Activated B cell treated with CpG ODN at 0.5 μM for 24 hours (primary cell): ENCODE measurements at regions not wholly inside any gene's neighbourhood (a gene's known extent, or its start where the extent isn't known, plus 50 kb on each side); places are given as distances from the start of the nearest gene placed in this dataset.
"Not testable (repeated sequence)": the region's sequence is repeated elsewhere in the genome, so short reads cannot be mapped to it uniquely, and the experiment has no call there.

Experiments
- ATAC-seq: fragments of 200-7000 bp; cut with Tn5 transposase; one replicate; pipeline ENCODE4 v1.10.0; 2021; ENCODE audit warnings: low read depth, mild to moderate bottlenecking, moderate library complexity
- CTCF ChIA-PET: fragments of 350-600 bp; sonication (Branson Sonifier 250); formaldehyde crosslinking; loops from one replicate; lab custom pipeline; 2021; ENCODE audit warnings: antibody characterized with exemption; lab: Charles Lee
- POLR2A ChIA-PET: fragments of 350-600 bp; sonication (Branson Sonifier 250); formaldehyde crosslinking; loops from one replicate; lab custom pipeline; 2021; ENCODE audit warnings: antibody characterized with exemption; lab: Charles Lee
- DNase-seq: peaks from one replicate; pipeline ENCODE4 v3.0.0; 2022
- H3K27ac Mint-ChIP-seq: one replicate; pipeline ENCODE4 v1.8.0; 2020; ENCODE audit warnings: mixed read lengths
- H3K27me3 Mint-ChIP-seq: one replicate; pipeline ENCODE4 v1.8.0; 2021; ENCODE audit warnings: mixed read lengths
- H3K36me3 Mint-ChIP-seq: one replicate; pipeline ENCODE4 v1.8.0; 2021; ENCODE audit warnings: low read depth, mixed read lengths
- H3K4me1 Mint-ChIP-seq: one replicate; pipeline ENCODE4 v1.8.0; 2021; ENCODE audit warnings: mixed read lengths
- H3K4me3 Mint-ChIP-seq: one replicate; pipeline ENCODE4 v1.8.0; 2020; ENCODE audit warnings: mild to moderate bottlenecking, mixed read lengths
- H3K9me3 Mint-ChIP-seq: one replicate; pipeline ENCODE4 v1.8.0; 2020; ENCODE audit warnings: mixed read lengths
- intact Hi-C: fragments of 100-400 bp; cut with micrococcal nuclease; formaldehyde crosslinking; loops from one replicate; pipeline ENCODE4 v1.15.1; 2024
- TF ChIP-seq, protein P1 (sequence below): fragments of 200-600 bp; IDR thresholded peaks from one replicate; pipeline ENCODE4 v1.8.0; 2022; ENCODE audit warnings: antibody characterized with exemption, mild to moderate bottlenecking

GRCh38 chr10:22467393-22467792 is 122.1 kb downstream of the SPAG6 start:
- H3K4me3 Mint-ChIP-seq, H3K27ac Mint-ChIP-seq, DNase-seq, H3K36me3 Mint-ChIP-seq, CTCF ChIA-PET, H3K9me3 Mint-ChIP-seq, ATAC-seq, intact Hi-C loops, POLR2A ChIA-PET: not testable (repeated sequence)
- Mint-ChIP-seq H3K4me1 (peaks cover 15% of the 10 kb centered on the region), H3K27me3 (peaks cover 14% of the 10 kb centered on the region)

DNA sequence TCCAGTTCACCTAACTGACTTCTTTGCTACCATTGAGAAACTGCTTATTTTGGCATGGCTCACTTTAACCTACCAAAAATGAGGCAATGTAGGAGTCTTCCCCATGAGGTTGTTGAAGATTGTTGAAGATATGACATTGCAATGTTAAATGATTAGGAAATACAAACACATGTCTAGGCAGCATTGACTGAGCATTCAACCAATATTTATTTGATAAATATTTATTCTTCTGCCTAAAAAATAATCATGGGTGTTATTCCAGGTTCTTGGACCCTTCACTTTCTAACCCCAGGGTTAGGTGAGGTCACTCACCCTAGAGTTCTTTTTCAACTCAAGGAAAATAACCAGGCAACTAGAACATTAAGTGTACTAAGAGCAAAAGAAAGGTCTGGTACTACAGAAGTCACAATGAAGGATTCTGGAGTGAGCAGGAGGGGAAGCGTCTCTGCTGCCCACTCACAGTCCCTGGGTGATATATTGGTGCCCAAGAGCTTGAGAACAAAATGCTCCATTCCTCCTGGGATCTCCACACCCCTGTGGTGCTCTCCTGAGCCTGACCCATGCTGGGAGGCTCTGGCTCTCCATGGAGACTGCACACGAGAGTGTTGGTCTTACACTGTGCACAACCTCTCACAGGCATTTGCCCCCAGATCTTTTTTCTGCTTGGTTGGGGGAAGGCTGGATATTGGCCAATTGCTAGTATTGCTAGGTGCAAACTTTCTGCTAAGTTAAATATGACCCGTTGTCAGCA is 123.4 kb downstream of the SPAG6 start:
- Mint-ChIP-seq H3K4me3 (no peak overlapping the region), H3K36me3 (no peaks in the 10 kb centered on the region), H3K27ac (no peak overlapping the region), H3K27me3 (peaks cover 21% of the 10 kb centered on the region), H3K4me1 (peaks cover 13% of the 10 kb centered on the region), H3K9me3 (no peaks in the 10 kb centered on the region)
- ATAC-seq: no peak
- DNase-seq: no peak
- CTCF ChIA-PET: interaction anchor here (1.5 kb wide), 1 partner anchor 33 kb away, joined by 3 read pairs; no protein-coding TSS in a partner anchor
- intact Hi-C loops: no loop called here
- POLR2A ChIA-PET: no interaction called here
- TF ChIP-seq, protein P1, sequence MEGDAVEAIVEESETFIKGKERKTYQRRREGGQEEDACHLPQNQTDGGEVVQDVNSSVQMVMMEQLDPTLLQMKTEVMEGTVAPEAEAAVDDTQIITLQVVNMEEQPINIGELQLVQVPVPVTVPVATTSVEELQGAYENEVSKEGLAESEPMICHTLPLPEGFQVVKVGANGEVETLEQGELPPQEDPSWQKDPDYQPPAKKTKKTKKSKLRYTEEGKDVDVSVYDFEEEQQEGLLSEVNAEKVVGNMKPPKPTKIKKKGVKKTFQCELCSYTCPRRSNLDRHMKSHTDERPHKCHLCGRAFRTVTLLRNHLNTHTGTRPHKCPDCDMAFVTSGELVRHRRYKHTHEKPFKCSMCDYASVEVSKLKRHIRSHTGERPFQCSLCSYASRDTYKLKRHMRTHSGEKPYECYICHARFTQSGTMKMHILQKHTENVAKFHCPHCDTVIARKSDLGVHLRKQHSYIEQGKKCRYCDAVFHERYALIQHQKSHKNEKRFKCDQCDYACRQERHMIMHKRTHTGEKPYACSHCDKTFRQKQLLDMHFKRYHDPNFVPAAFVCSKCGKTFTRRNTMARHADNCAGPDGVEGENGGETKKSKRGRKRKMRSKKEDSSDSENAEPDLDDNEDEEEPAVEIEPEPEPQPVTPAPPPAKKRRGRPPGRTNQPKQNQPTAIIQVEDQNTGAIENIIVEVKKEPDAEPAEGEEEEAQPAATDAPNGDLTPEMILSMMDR: no peak

DNA sequence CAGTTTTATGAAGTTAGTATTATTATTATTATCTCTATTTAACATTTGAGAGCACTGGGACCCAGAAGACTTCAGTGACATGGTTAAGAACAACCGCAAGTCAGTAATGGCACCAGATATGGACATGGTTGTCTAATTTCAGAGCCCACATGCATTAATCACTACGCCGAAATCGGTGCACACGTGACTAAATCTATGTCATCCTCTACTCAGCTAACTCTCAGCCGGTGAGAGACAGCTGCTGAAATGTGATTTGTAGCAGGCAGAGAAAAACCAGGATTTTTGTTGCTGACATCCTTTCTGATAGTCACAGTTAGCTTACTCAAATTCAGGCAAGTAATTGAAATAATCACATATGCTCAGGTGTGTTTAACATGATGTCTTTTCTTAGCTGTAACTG is 127.7 kb downstream of the SPAG6 start:
- Mint-ChIP-seq H3K4me3 (no peak overlapping the region), H3K4me1 (peaks cover 18% of the 10 kb centered on the region), H3K9me3 (no peaks in the 10 kb centered on the region), H3K27ac (no peak overlapping the region), H3K36me3 (no peaks in the 10 kb centered on the region), H3K27me3 (peaks cover 47% of the 10 kb centered on the region)
- no peak for ATAC-seq
- no peak for DNase-seq
- intact Hi-C loops: no loop called here
- CTCF ChIA-PET: no interaction called here
- TF ChIP-seq, protein P1: no peak
- POLR2A ChIA-PET: interaction anchor here (2.2 kb wide), 1 partner anchor 36 kb away, joined by 10 read pairs; no protein-coding TSS in a partner anchor

- ChIA-PET POLR2A (interaction anchor here (2.2 kb wide), 1 partner anchor 37 kb away, joined by 10 read pairs; no protein-coding TSS in a partner anchor), CTCF (no interaction called here)
- no peaks in the 10 kb centered on the region for H3K36me3 Mint-ChIP-seq
- no peaks in the 10 kb centered on the region for H3K9me3 Mint-ChIP-seq
- H3K27me3 Mint-ChIP-seq: peaks cover 51% of the 10 kb centered on the region
- DNase-seq: no peak
- ATAC-seq: no peak
- H3K4me3 Mint-ChIP-seq: no peak overlapping the region
- TF ChIP-seq, protein P1: no peak
- peaks cover 19% of the 10 kb centered on the region for H3K4me1 Mint-ChIP-seq
- intact Hi-C loops: no loop called here
- no peak overlapping the region for H3K27ac Mint-ChIP-seq
Measured at GRCh38 chr10:22473459-22473858, 128.2 kb downstream of the SPAG6 start.

DNA sequence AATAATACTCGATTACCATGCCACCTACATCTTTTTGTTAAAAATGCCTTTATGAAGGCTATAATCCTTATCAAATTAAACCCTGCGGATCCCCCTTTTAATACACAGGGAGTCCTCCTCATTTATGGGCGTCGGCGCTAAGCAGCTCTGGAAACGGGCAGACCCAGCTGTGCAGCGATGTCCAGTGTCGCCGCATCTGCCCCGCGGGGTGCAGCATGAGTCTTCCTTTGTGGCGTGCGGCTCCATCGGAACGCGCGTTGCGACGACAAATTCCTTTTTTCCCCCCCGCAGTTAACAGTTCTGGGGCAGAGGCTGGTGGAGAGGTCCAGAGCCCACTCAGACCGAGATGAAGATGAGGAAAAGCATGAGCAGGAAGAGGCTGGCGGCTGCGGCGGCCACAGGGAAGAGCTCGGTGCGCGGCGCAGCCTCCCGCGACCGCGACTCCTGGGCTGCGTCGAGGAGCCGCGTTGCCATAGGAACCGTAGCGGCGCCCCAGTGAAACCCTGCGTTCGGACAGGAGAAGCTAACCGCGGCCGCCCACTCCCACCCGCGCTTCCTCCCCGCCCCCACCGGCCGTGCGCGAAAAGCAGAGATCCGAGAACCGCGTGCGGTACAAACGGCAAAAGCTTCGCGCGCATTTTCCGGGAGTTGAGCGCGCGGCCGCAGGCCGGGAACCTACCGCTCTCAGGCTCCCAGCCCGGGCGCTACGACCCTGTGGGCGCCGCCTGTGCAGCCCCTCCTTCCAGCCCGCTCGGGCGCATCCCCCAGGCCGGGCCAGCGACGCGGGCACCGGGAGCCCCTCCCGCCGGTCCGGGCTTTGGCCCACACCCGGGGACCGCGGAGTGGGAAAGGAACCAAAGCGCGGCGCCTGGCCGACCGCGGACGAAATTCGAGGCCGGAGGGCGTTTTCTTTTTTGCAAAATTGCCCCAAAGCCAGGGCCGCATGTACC is 130.6 kb downstream of the SPAG6 start:
- TF ChIP-seq, protein P1: no peak
- intact Hi-C loops: loop anchor here (1.0 to 5.0 kb wide), 6 partner anchors 7 to 949 kb away; partner anchors contain the start of gene SKIDA1

More for the DNA sequence above, 130.6 kb downstream of the SPAG6 start:
- Mint-ChIP-seq H3K4me1 (peaks cover 24% of the 10 kb centered on the region), H3K36me3 (no peaks in the 10 kb centered on the region), H3K4me3 (peak overlapping the region; percentile 87), H3K27me3 (peaks cover 47% of the 10 kb centered on the region), H3K27ac (no peak overlapping the region), H3K9me3 (no peaks in the 10 kb centered on the region)
- peak; percentile 36 for DNase-seq
- CTCF ChIA-PET: interaction anchor here (1.5 kb wide), 1 partner anchor 980 kb away, joined by 3 read pairs; no protein-coding TSS in a partner anchor
- POLR2A ChIA-PET: interaction anchor here (0.9 to 2.0 kb wide), 3 partner anchors 21 to 136 kb away, joined by 6 to 8 read pairs (median 8); no protein-coding TSS in a partner anchor
- peak; percentile 62 for ATAC-seq
